Osteoblast (primary cell): ENCODE measurements at regions not wholly inside any gene's neighbourhood (a gene's known extent, or its start where the extent isn't known, plus 50 kb on each side); places are given as distances from the start of the nearest gene placed in this dataset.

Experiments
- DNase-seq: peaks from one replicate; pipeline ENCODE4 v3.0.0; 2011; ENCODE audit warnings: low spot score, mixed read lengths; ENCODE audit not compliant: insufficient read length; ENCODE audit errors: missing footprints
- H2AFZ ChIP-seq: 2 replicates; pipeline ENCODE4 v1.6.0; 2011; ENCODE audit warnings: mild to moderate bottlenecking, low read length
- H3K27ac ChIP-seq: 2 replicates; pipeline ENCODE4 v1.5.1; 2011; ENCODE audit warnings: mild to moderate bottlenecking, low read depth, low read length, moderate library complexity
- H3K27me3 ChIP-seq: 2 replicates; pipeline ENCODE4 v1.6.0; 2012; ENCODE audit warnings: mild to moderate bottlenecking, control low read depth, inconsistent platforms, low read length, moderate library complexity; ENCODE audit not compliant: insufficient read depth
- H3K36me3 ChIP-seq: 2 replicates; pipeline ENCODE4 v1.5.1; 2011; ENCODE audit warnings: mild to moderate bottlenecking, low read length, control low read depth, moderate library complexity; ENCODE audit not compliant: insufficient read depth
- H3K4me1 ChIP-seq: 2 replicates; pipeline ENCODE4 v1.5.1; 2011; ENCODE audit warnings: mild to moderate bottlenecking, low read length, control low read depth, moderate library complexity; ENCODE audit not compliant: insufficient read depth
- H3K4me2 ChIP-seq: 2 replicates; pipeline ENCODE4 v1.6.0; 2011; ENCODE audit warnings: mild to moderate bottlenecking, low read length; ENCODE audit not compliant: insufficient read depth
- H3K4me3 ChIP-seq: fragments of 200-600 bp; sonication (generic); 3 replicates; pipeline ENCODE4 v1.5.1; 2012; ENCODE audit warnings: mild to moderate bottlenecking, low read length, inconsistent platforms; ENCODE audit not compliant: insufficient read depth
- H3K79me2 ChIP-seq: 2 replicates; pipeline ENCODE4 v1.6.0; 2012; ENCODE audit warnings: mild to moderate bottlenecking, low read length, control low read depth, inconsistent platforms; ENCODE audit not compliant: insufficient read depth
- H3K9me3 ChIP-seq: 2 replicates; pipeline ENCODE4 v1.5.1; 2011; ENCODE audit warnings: low read depth, low read length, control low read depth
- H4K20me1 ChIP-seq: 2 replicates; pipeline ENCODE4 v1.6.0; 2012; ENCODE audit warnings: mild to moderate bottlenecking, low read length, control low read depth; ENCODE audit not compliant: insufficient read depth
- CTCF ChIP-seq: IDR thresholded peaks from 2 replicates; pipeline ENCODE4 v1.5.1; 2011; ENCODE audit warnings: mild to moderate bottlenecking, low read depth, low read length, moderate library complexity; ENCODE audit errors: extremely low read depth

GRCh38 chr5:13477118-13477737 is 467.3 kb downstream of the DNAH5 start:
- Histone ChIP-seq H3K27me3 (no peaks in the 10 kb centered on the region), H3K36me3 (no peaks in the 10 kb centered on the region), H3K9me3 (no peaks in the 10 kb centered on the region), H3K4me2 (no peak overlapping the region), H2AFZ (no peak overlapping the region), H3K27ac (no peak overlapping the region), H3K79me2 (no peaks in the 10 kb centered on the region), H4K20me1 (no peaks in the 10 kb centered on the region), H3K4me3 (no peak overlapping the region), H3K4me1 (no peaks in the 10 kb centered on the region)
- no peak for TF ChIP-seq CTCF
- DNase-seq, result no peak

GRCh38 chr5:13472842-13473241 is 471.6 kb downstream of the DNAH5 start:
- DNase-seq, result no peak
- Histone ChIP-seq H3K4me3 (no peak overlapping the region), H3K4me2 (no peak overlapping the region), H2AFZ (no peak overlapping the region), H4K20me1 (no peaks in the 10 kb centered on the region), H3K4me1 (no peaks in the 10 kb centered on the region), H3K27ac (no peak overlapping the region), H3K79me2 (no peaks in the 10 kb centered on the region), H3K9me3 (no peaks in the 10 kb centered on the region), H3K27me3 (no peaks in the 10 kb centered on the region), H3K36me3 (no peaks in the 10 kb centered on the region)
- no peak for TF ChIP-seq CTCF

GRCh38 chr5:13470975-13471374 is 473.5 kb downstream of the DNAH5 start:
- H4K20me1 ChIP-seq, result no peaks in the 10 kb centered on the region
- H3K9me3 ChIP-seq, result no peaks in the 10 kb centered on the region
- H3K4me1 ChIP-seq, result no peaks in the 10 kb centered on the region

GRCh38 chr5:13470263-13470662 is 474.2 kb downstream of the DNAH5 start:
- H3K27me3 ChIP-seq, result no peaks in the 10 kb centered on the region
- H2AFZ ChIP-seq, result no peak overlapping the region
- H3K4me1 ChIP-seq, result no peaks in the 10 kb centered on the region
- H3K36me3 ChIP-seq, result no peaks in the 10 kb centered on the region
- no peak for DNase-seq
- no peak overlapping the region for H3K4me2 ChIP-seq
- no peaks in the 10 kb centered on the region for H4K20me1 ChIP-seq
- H3K79me2 ChIP-seq, result no peaks in the 10 kb centered on the region
- H3K4me3 ChIP-seq, result no peak overlapping the region
- no peak for TF ChIP-seq CTCF
- no peak overlapping the region for H3K27ac ChIP-seq
- H3K9me3 ChIP-seq, result no peaks in the 10 kb centered on the region

More at GRCh38 chr5:13470975-13471374, 473.5 kb downstream of the DNAH5 start:
- no peak overlapping the region for H3K4me2 ChIP-seq
- TF ChIP-seq CTCF, result no peak
- H3K27me3 ChIP-seq, result no peaks in the 10 kb centered on the region
- H3K36me3 ChIP-seq, result no peaks in the 10 kb centered on the region
- H3K79me2 ChIP-seq, result no peaks in the 10 kb centered on the region
- no peak overlapping the region for H3K27ac ChIP-seq
- H3K4me3 ChIP-seq, result no peak overlapping the region
- no peak overlapping the region for H2AFZ ChIP-seq
- DNase-seq, result no peak
